Endothelial cell of umbilical vein (primary cell): ENCODE measurements at regions not wholly inside any gene's neighbourhood (a gene's known extent, or its start where the extent isn't known, plus 50 kb on each side); places are given as distances from the start of the nearest gene placed in this dataset.

ENCODE experiments used
- BruUV-seq: library from RNA; stranded (reverse); fragments of 400-500 nt; replicated peaks from 2 replicates; lab custom pipeline; 2021; lab: Mats Ljungman, UMichigan
- CTCF ChIA-PET: fragments of 300-600, 350-600 bp; sonication (Branson Sonifier 250); formaldehyde crosslinking; loops from one replicate; lab custom pipeline; 2021; ENCODE audit warnings: antibody characterized with exemption, inconsistent platforms; lab: Charles Lee
- POLR2A ChIA-PET: fragments of 300-600, 350-600 bp; sonication (Branson Sonifier 250); formaldehyde crosslinking; loops from one replicate; lab custom pipeline; 2021; ENCODE audit warnings: antibody characterized with exemption, inconsistent platforms; lab: Charles Lee
- DNase-seq: peaks from one replicate; pipeline ENCODE4 v3.0.0-alpha.2; 2011; ENCODE audit warnings: low read depth, low spot score
- FAIRE-seq: peaks from 2 replicates; lab custom pipeline; 2011; peaks lifted over from hg19 to GRCh38; lab: Jason Lieb, UNC
- H2AFZ ChIP-seq: 2 replicates; pipeline ENCODE4 v1.6.0; 2012; ENCODE audit warnings: low read depth, low read length, control low read depth, inconsistent platforms
- H3K27ac ChIP-seq: 2 replicates; pipeline ENCODE4 v1.5.1; 2011; ENCODE audit warnings: low read depth, mild to moderate bottlenecking, control low read depth, low read length, moderate library complexity; ENCODE audit not compliant: insufficient read depth
- H3K27me3 ChIP-seq, 2 experiments: 2 replicates each; pipeline versions ENCODE4 v1.6.0 to v1.6.1; 2011; ENCODE audit warnings: low read length in 2 of 2, mixed read lengths in 1 of 2; ENCODE audit not compliant: control insufficient read depth in 2 of 2, insufficient read depth in 2 of 2
- H3K36me3 ChIP-seq, 2 experiments: 2 replicates in 1 of 2; 3 replicates in 1 of 2; pipeline ENCODE4 v1.5.1; 2011; ENCODE audit warnings: low read length in 2 of 2, mild to moderate bottlenecking in 1 of 2, moderate library complexity in 1 of 2; ENCODE audit not compliant: control insufficient read depth in 2 of 2, insufficient read depth in 2 of 2; ENCODE audit errors: extremely low read depth in 1 of 2
- H3K4me1 ChIP-seq: 3 replicates; pipeline ENCODE4 v1.5.1; 2011; ENCODE audit warnings: mild to moderate bottlenecking, low read length; ENCODE audit not compliant: control insufficient read depth, insufficient read depth; ENCODE audit errors: extremely low read depth
- H3K4me2 ChIP-seq: 2 replicates; pipeline ENCODE4 v1.6.1; 2011; ENCODE audit warnings: low read length, control low read depth, mixed read lengths; ENCODE audit not compliant: insufficient read depth
- H3K4me3 ChIP-seq, 3 experiments: fragments of 200-600 bp in 1 of 3; sonication (generic), shearing (Covaris generic) in 1 of 3; replicated peaks in 1 of 3; 2 replicates each; pipeline ENCODE4 v1.5.1; 2011 to 2016; ENCODE audit warnings: control low read depth in 3 of 3, low read length in 3 of 3, mild to moderate bottlenecking in 2 of 3, inconsistent platforms in 1 of 3, low read depth in 1 of 3, moderate library complexity in 1 of 3; ENCODE audit not compliant: insufficient read depth in 1 of 3
- H3K79me2 ChIP-seq: 2 replicates; pipeline ENCODE4 v1.6.0; 2012; ENCODE audit warnings: low read length, inconsistent platforms; ENCODE audit not compliant: control insufficient read depth, insufficient read depth
- H3K9ac ChIP-seq: replicated peaks from 2 replicates; pipeline ENCODE3; 2011; ENCODE audit warnings: low read length, control low read depth; ENCODE audit not compliant: insufficient read depth; ENCODE audit errors: extremely low read depth
- H3K9me1 ChIP-seq: replicated peaks from 3 replicates; pipeline ENCODE4 v1.6.0; 2011; ENCODE audit warnings: mild to moderate bottlenecking, low read length; ENCODE audit not compliant: control insufficient read depth, insufficient read depth; ENCODE audit errors: extremely low read depth
- H3K9me3 ChIP-seq: replicated peaks from 2 replicates; pipeline ENCODE4 v1.5.1; 2012; ENCODE audit warnings: low read length, inconsistent platforms; ENCODE audit not compliant: control insufficient read depth, insufficient read depth
- H4K20me1 ChIP-seq: replicated peaks from 2 replicates; pipeline ENCODE3; 2011; ENCODE audit warnings: mild to moderate bottlenecking, low read length; ENCODE audit not compliant: control insufficient read depth, insufficient read depth; ENCODE audit errors: extremely low read depth
- CTCF ChIP-seq, 2 donors: IDR thresholded peaks; 1 replicate in 1 of 2; 2 replicates in 1 of 2; pipeline ENCODE4 v1.5.1; 2011; ENCODE audit warnings: low read length in 2 of 2, mild to moderate bottlenecking in 2 of 2, moderate library complexity in 2 of 2, control low read depth in 1 of 2, inconsistent platforms in 1 of 2, low read depth in 1 of 2; ENCODE audit not compliant: insufficient read depth in 1 of 2; ENCODE audit errors: extremely low read depth in 1 of 2
- EZH2 ChIP-seq: IDR thresholded peaks from 2 replicates; pipeline ENCODE4 v1.6.1; 2012; ENCODE audit warnings: borderline replicate concordance, low read depth, mild to moderate bottlenecking, moderate library complexity, low read length, inconsistent platforms; ENCODE audit not compliant: severe bottlenecking
- FOS ChIP-seq: IDR thresholded peaks from 2 replicates; pipeline ENCODE4 v1.6.1; 2011; ENCODE audit warnings: mild to moderate bottlenecking, low read length, moderate library complexity, borderline replicate concordance; ENCODE audit not compliant: insufficient read depth
- GATA2 ChIP-seq: IDR thresholded peaks from 2 replicates; pipeline ENCODE4 v1.7.0; 2011; ENCODE audit warnings: low read depth, mild to moderate bottlenecking, moderate library complexity, mixed read lengths, low read length; ENCODE audit not compliant: insufficient read length, insufficient read depth
- JUN ChIP-seq: IDR thresholded peaks from 2 replicates; pipeline ENCODE4 v1.6.1; 2011; ENCODE audit warnings: borderline replicate concordance, low read depth; ENCODE audit not compliant: insufficient read length, insufficient read depth
- MAX ChIP-seq: IDR thresholded peaks from 2 replicates; pipeline ENCODE4 v1.6.1; 2011; ENCODE audit not compliant: insufficient read depth, insufficient read length
- MYC ChIP-seq: IDR thresholded peaks from one replicate; pipeline ENCODE4 v1.6.1; 2011; ENCODE audit warnings: mild to moderate bottlenecking, low read depth, low read length
- POLR2A ChIP-seq: IDR thresholded peaks from 2 replicates; pipeline ENCODE4 v1.6.1; 2012; ENCODE audit warnings: low read depth, mild to moderate bottlenecking, control low read depth, low read length
- POLR2AphosphoS5 ChIP-seq: IDR thresholded peaks from 2 replicates; pipeline ENCODE4 v1.6.1; 2012; ENCODE audit warnings: low read depth, mild to moderate bottlenecking, control low read depth, low read length, moderate library complexity; ENCODE audit not compliant: insufficient read depth
- dilution Hi-C: fragments of 300-500 bp; cut with MboI; formaldehyde crosslinking; loops from one replicate; pipeline ENCODE4 v1.15.0; 2019; ENCODE audit warnings: low sequenced_read_pairs; ENCODE audit not compliant: extremely low pct_ligation_motif_present
- intact Hi-C: fragments of 100-400 bp; cut with micrococcal nuclease; formaldehyde crosslinking; loops from one replicate; pipeline ENCODE4 v1.10.0; 2022

GRCh38 chr17:69814031-69814430, 261.0 kb upstream of the KCNJ16 start:
- H4K20me1 ChIP-seq: no peaks in the 10 kb centered on the region
- H3K27me3 ChIP-seq: no peaks in the 10 kb centered on the region
- no peak overlapping the region for H3K27ac ChIP-seq
- BruUV-seq: no TSS peak
- FAIRE-seq: no peak
- H3K4me3 ChIP-seq: no peak overlapping the region
- ChIA-PET POLR2A (no interaction called here), CTCF (no interaction called here)
- TF ChIP-seq POLR2AphosphoS5: no peak
- no peak for TF ChIP-seq GATA2
- no peak for TF ChIP-seq POLR2A
- no peak for TF ChIP-seq JUN
- no peak for TF ChIP-seq FOS
- no peak for TF ChIP-seq CTCF (IDR thresholded peaks at IDR 0.05; ENCODE audit: extremely low read depth in 1 of 2, insufficient read depth in 1 of 2, low read depth in 1 of 2, low read length in 2 of 2)
- TF ChIP-seq MAX: no peak
- TF ChIP-seq MYC: no peak
- TF ChIP-seq EZH2: no peak
- no peaks in the 10 kb centered on the region for H3K9me3 ChIP-seq
- peaks cover 11% of the 10 kb centered on the region for H3K4me1 ChIP-seq
- H3K9me1 ChIP-seq: no peaks in the 10 kb centered on the region
- no peak for DNase-seq
- H3K4me2 ChIP-seq: peak overlapping the region; percentile 49
- H3K36me3 ChIP-seq: no peaks in the 10 kb centered on the region
- dilution Hi-C loops (no loop called here), intact Hi-C loops (no loop called here)
- no peaks in the 10 kb centered on the region for H3K79me2 ChIP-seq
- H2AFZ ChIP-seq: peak overlapping the region; percentile 15
- H3K9ac ChIP-seq: no peak overlapping the region
